ENCODE measurements at regions not wholly inside any gene's neighbourhood (a gene's known extent, or its start where the extent isn't known, plus 50 kb on each side); places are given as distances from the start of the nearest gene placed in this dataset.

DNA sequence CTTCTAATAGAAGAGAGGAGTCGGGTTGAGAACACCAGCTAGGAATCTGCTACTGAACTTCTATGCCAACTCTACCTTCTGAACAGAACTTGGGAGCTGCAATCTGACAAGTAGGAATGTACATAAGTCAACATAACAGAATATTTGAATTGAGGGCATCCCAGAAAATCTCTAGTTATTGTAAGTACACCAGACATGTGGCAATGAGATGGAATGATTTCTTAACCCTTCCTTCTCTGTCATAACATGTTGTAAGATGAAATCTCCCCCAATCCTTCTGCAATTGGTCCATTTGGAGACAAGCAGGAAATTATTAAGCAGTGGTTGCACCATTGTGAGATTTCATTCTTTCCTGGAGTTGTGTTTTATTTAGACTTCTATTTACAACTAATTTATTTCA is 68.7 kb upstream of the TMPO start:
- TF ChIP-seq, protein P1, sequence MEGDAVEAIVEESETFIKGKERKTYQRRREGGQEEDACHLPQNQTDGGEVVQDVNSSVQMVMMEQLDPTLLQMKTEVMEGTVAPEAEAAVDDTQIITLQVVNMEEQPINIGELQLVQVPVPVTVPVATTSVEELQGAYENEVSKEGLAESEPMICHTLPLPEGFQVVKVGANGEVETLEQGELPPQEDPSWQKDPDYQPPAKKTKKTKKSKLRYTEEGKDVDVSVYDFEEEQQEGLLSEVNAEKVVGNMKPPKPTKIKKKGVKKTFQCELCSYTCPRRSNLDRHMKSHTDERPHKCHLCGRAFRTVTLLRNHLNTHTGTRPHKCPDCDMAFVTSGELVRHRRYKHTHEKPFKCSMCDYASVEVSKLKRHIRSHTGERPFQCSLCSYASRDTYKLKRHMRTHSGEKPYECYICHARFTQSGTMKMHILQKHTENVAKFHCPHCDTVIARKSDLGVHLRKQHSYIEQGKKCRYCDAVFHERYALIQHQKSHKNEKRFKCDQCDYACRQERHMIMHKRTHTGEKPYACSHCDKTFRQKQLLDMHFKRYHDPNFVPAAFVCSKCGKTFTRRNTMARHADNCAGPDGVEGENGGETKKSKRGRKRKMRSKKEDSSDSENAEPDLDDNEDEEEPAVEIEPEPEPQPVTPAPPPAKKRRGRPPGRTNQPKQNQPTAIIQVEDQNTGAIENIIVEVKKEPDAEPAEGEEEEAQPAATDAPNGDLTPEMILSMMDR (conservative IDR thresholded peaks at IDR 0.05 in 1 of 2, IDR thresholded peaks at IDR 0.05 in 1 of 2; ENCODE audit: extremely low read depth in 1 of 2, insufficient read depth in 1 of 2, low read depth in 1 of 2, low read length in 2 of 2), result no peak
- TF ChIP-seq EZH2 (IDR thresholded peaks at IDR 0.05; ENCODE audit: borderline replicate concordance, low read length), result no peak
